Neural progenitor cell (in vitro differentiated cells): ENCODE measurements at regions not wholly inside any gene's neighbourhood (a gene's known extent, or its start where the extent isn't known, plus 50 kb on each side); places are given as distances from the start of the nearest gene placed in this dataset.
"Not testable (repeated sequence)": the region's sequence is repeated elsewhere in the genome, so short reads cannot be mapped to it uniquely, and the experiment has no call there.

ENCODE experiments used
- DNase-seq: peaks from one replicate; pipeline ENCODE4 v3.0.0-alpha.2; 2016; ENCODE audit warnings: low spot score
- H2AFZ ChIP-seq: fragments of 200-600 bp; sonication (generic); replicated peaks from 2 replicates; pipeline ENCODE4 v1.6.1; 2016; ENCODE audit warnings: antibody characterized with exemption
- H3F3A ChIP-seq: fragments of 200-600 bp; sonication (generic); 2 replicates; pipeline ENCODE4 v1.6.1; 2016; ENCODE audit warnings: antibody characterized with exemption, low read depth
- H3K27ac ChIP-seq: fragments of 200-600 bp; sonication (generic); 2 replicates; pipeline ENCODE4 v1.5.1; 2016; ENCODE audit warnings: mild to moderate bottlenecking
- H3K27me3 ChIP-seq: fragments of 200-600 bp; sonication (generic); 2 replicates; pipeline ENCODE4 v1.6.1; 2016; ENCODE audit warnings: mild to moderate bottlenecking, moderate library complexity
- H3K36me3 ChIP-seq: fragments of 200-600 bp; sonication (generic); 2 replicates; pipeline ENCODE4 v1.5.1; 2016
- H3K4me1 ChIP-seq: fragments of 200-600 bp; sonication (generic); 2 replicates; pipeline ENCODE4 v1.6.1; 2016; ENCODE audit warnings: mixed run types
- H3K4me2 ChIP-seq: fragments of 200-600 bp; sonication (generic); 2 replicates; pipeline ENCODE4 v1.6.1; 2016
- H3K4me3 ChIP-seq: fragments of 200-600 bp; sonication (generic); 2 replicates; pipeline ENCODE4 v1.5.1; 2016
- H3K79me2 ChIP-seq: fragments of 200-600 bp; sonication (generic); 2 replicates; pipeline ENCODE4 v1.6.1; 2016; ENCODE audit warnings: low read depth
- H3K9ac ChIP-seq: fragments of 200-600 bp; sonication (generic); 2 replicates; pipeline ENCODE4 v1.6.1; 2016
- H3K9me3 ChIP-seq: fragments of 200-600 bp; sonication (generic); 2 replicates; pipeline ENCODE4 v1.5.1; 2016; ENCODE audit warnings: low read depth
- H4K20me1 ChIP-seq: fragments of 200-600 bp; sonication (generic); 2 replicates; pipeline ENCODE4 v1.6.1; 2016; ENCODE audit warnings: low read depth
- H3K27ac Mint-ChIP-seq: 3 replicates; pipeline ENCODE4 v1.8.0; 2021; ENCODE audit warnings: mixed read lengths
- H3K27me3 Mint-ChIP-seq: 2 replicates; pipeline ENCODE4 v1.8.0; 2022; ENCODE audit warnings: low read depth, mild to moderate bottlenecking, inconsistent platforms, moderate library complexity, mixed read lengths; ENCODE audit not compliant: insufficient read depth
- H3K36me3 Mint-ChIP-seq: 3 replicates; pipeline ENCODE4 v1.8.0; 2021; ENCODE audit warnings: mixed read lengths
- H3K4me1 Mint-ChIP-seq: 3 replicates; pipeline ENCODE4 v1.8.0; 2021; ENCODE audit warnings: mixed read lengths
- H3K4me3 Mint-ChIP-seq: 3 replicates; pipeline ENCODE4 v1.8.0; 2021; ENCODE audit warnings: mild to moderate bottlenecking, moderate library complexity, mixed read lengths
- H3K9me3 Mint-ChIP-seq: 3 replicates; pipeline ENCODE4 v1.8.0; 2020; ENCODE audit warnings: mixed read lengths
- CTCF ChIP-seq: fragments of 200-600 bp; sonication (generic); IDR thresholded peaks from 2 replicates; pipeline ENCODE4 v1.5.1; 2017; ENCODE audit warnings: antibody characterized with exemption, mild to moderate bottlenecking
- EZH2 ChIP-seq: fragments of 200-600 bp; sonication (generic); IDR thresholded peaks from 2 replicates; pipeline ENCODE4 v1.6.1; 2017; ENCODE audit warnings: antibody characterized with exemption, mild to moderate bottlenecking, moderate library complexity
- EZH2phosphoT487 ChIP-seq: fragments of 200-600 bp; sonication (generic); IDR thresholded peaks from 2 replicates; pipeline ENCODE4 v1.6.1; 2017; ENCODE audit warnings: antibody characterized with exemption

- Mint-ChIP-seq H3K4me3 (no peak overlapping the region), H3K36me3 (no peaks in the 10 kb centered on the region), H3K9me3 (no peaks in the 10 kb centered on the region), H3K4me1 (no peaks in the 10 kb centered on the region), H3K27ac (no peak overlapping the region), H3K27me3 (no peaks in the 10 kb centered on the region)
- no peaks in the 10 kb centered on the region for H3K4me1 ChIP-seq
- no peak overlapping the region for H3K4me2 ChIP-seq
- H3K9ac ChIP-seq = no peak overlapping the region
- TF ChIP-seq CTCF (no peak), EZH2phosphoT487 (no peak), EZH2 (no peak)
- no peak overlapping the region for H3K4me3 ChIP-seq
- H3F3A ChIP-seq = no peaks in the 10 kb centered on the region
- no peaks in the 10 kb centered on the region for H3K79me2 ChIP-seq
- no peaks in the 10 kb centered on the region for H3K36me3 ChIP-seq
- no peaks in the 10 kb centered on the region for H4K20me1 ChIP-seq
- H2AFZ ChIP-seq = no peak overlapping the region
- no peaks in the 10 kb centered on the region for H3K9me3 ChIP-seq
- no peak for DNase-seq
- H3K27ac ChIP-seq = no peak overlapping the region
- H3K27me3 ChIP-seq = no peaks in the 10 kb centered on the region
These were observed 279.9 kb downstream of the CCER1 start for GRCh38 chr12:90675106-90675505.

GRCh38 chr12:90672081-90672480 is 282.9 kb downstream of the CCER1 start:
- H4K20me1 ChIP-seq = no peaks in the 10 kb centered on the region
- H3K9me3 ChIP-seq = no peaks in the 10 kb centered on the region
- no peaks in the 10 kb centered on the region for H3K36me3 ChIP-seq
- Mint-ChIP-seq H3K4me3 (no peak overlapping the region), H3K9me3 (no peaks in the 10 kb centered on the region), H3K27ac (no peak overlapping the region), H3K27me3 (no peaks in the 10 kb centered on the region), H3K36me3 (no peaks in the 10 kb centered on the region), H3K4me1 (no peaks in the 10 kb centered on the region)
- H3K27ac ChIP-seq = no peak overlapping the region
- no peaks in the 10 kb centered on the region for H3K27me3 ChIP-seq
- H3K9ac ChIP-seq = no peak overlapping the region
- no peaks in the 10 kb centered on the region for H3K4me1 ChIP-seq
- H3K79me2 ChIP-seq = no peaks in the 10 kb centered on the region
- no peak for DNase-seq
- no peak overlapping the region for H3K4me2 ChIP-seq
- no peak for TF ChIP-seq CTCF
- TF ChIP-seq EZH2 = no peak
- no peak for TF ChIP-seq EZH2phosphoT487
- no peak overlapping the region for H3K4me3 ChIP-seq
- no peak overlapping the region for H2AFZ ChIP-seq
- H3F3A ChIP-seq = no peaks in the 10 kb centered on the region

GRCh38 chr12:90663949-90664348 is 291.0 kb downstream of the CCER1 start:
- H3K4me1 ChIP-seq, H4K20me1 ChIP-seq, H3K79me2 ChIP-seq, H3F3A ChIP-seq, H3K4me3 ChIP-seq, H3K9me3 Mint-ChIP-seq, H3K27me3 ChIP-seq, DNase-seq, H3K4me3 Mint-ChIP-seq, H3K36me3 ChIP-seq, H3K27me3 Mint-ChIP-seq, H3K9ac ChIP-seq, H3K9me3 ChIP-seq, H2AFZ ChIP-seq, H3K27ac ChIP-seq, H3K36me3 Mint-ChIP-seq, H3K27ac Mint-ChIP-seq, H3K4me2 ChIP-seq: not testable (repeated sequence)
- H3K4me1 Mint-ChIP-seq = peaks cover 10% of the 10 kb centered on the region

- Histone ChIP-seq H3K27me3 (no peaks in the 10 kb centered on the region), H3K27ac (no peak overlapping the region), H2AFZ (no peak overlapping the region), H3K79me2 (no peaks in the 10 kb centered on the region), H3K4me1 (no peaks in the 10 kb centered on the region), H3F3A (no peaks in the 10 kb centered on the region), H4K20me1 (no peaks in the 10 kb centered on the region), H3K9me3 (no peaks in the 10 kb centered on the region), H3K36me3 (no peaks in the 10 kb centered on the region), H3K9ac (no peak overlapping the region), H3K4me2 (no peak overlapping the region), H3K4me3 (no peak overlapping the region)
- DNase-seq = no peak
- H3K27ac Mint-ChIP-seq = no peak overlapping the region
- TF ChIP-seq EZH2 (no peak), CTCF (no peak), EZH2phosphoT487 (no peak)
- H3K36me3 Mint-ChIP-seq = no peaks in the 10 kb centered on the region
- peaks cover 10% of the 10 kb centered on the region for H3K4me1 Mint-ChIP-seq
- no peak overlapping the region for H3K4me3 Mint-ChIP-seq
- H3K27me3 Mint-ChIP-seq = no peaks in the 10 kb centered on the region
- H3K9me3 Mint-ChIP-seq = no peaks in the 10 kb centered on the region
These were observed 295.9 kb downstream of the CCER1 start for GRCh38 chr12:90659060-90659459.
